C4-2B (cell line): ENCODE measurements at regions not wholly inside any gene's neighbourhood (a gene's known extent, or its start where the extent isn't known, plus 50 kb on each side); places are given as distances from the start of the nearest gene placed in this dataset.

Experiments
- H3K27ac ChIP-seq: fragments of 450-650 bp; 2 replicates; pipeline ENCODE4 v1.5.1; 2017
- CTCF ChIP-seq: fragments of 450-650 bp; conservative IDR thresholded peaks from 2 replicates; pipeline ENCODE4 v1.5.1; 2017; ENCODE audit warnings: mild to moderate bottlenecking
- ZFX ChIP-seq: fragments of 450-650 bp; IDR thresholded peaks from 2 replicates; pipeline ENCODE4 v1.6.1; 2017

GRCh38 chr1:209429611-209430010 is 153.9 kb upstream of the CAMK1G start:
- no peak overlapping the region for H3K27ac ChIP-seq
- no peak for TF ChIP-seq ZFX
- no peak for TF ChIP-seq CTCF

- TF ChIP-seq ZFX: no peak
- TF ChIP-seq CTCF: no peak
- H3K27ac ChIP-seq: no peak overlapping the region
These were observed 153.4 kb upstream of the CAMK1G start for GRCh38 chr1:209430107-209430506.

- no peak overlapping the region for H3K27ac ChIP-seq
These were observed 152.7 kb upstream of the CAMK1G start for GRCh38 chr1:209430821-209431259.

GRCh38 chr1:209431402-209431801 is 152.1 kb upstream of the CAMK1G start:
- H3K27ac ChIP-seq: no peak overlapping the region

More at GRCh38 chr1:209430821-209431259, 152.7 kb upstream of the CAMK1G start:
- TF ChIP-seq CTCF (no peak), ZFX (no peak)

GRCh38 chr1:209431813-209432442 is 151.6 kb upstream of the CAMK1G start:
- no peak for TF ChIP-seq CTCF
- no peak for TF ChIP-seq ZFX
- H3K27ac ChIP-seq: no peak overlapping the region

More at GRCh38 chr1:209431402-209431801, 152.1 kb upstream of the CAMK1G start:
- TF ChIP-seq ZFX (no peak), CTCF (no peak)

- TF ChIP-seq ZFX: no peak
- no peak for TF ChIP-seq CTCF
- H3K27ac ChIP-seq: no peak overlapping the region
These were observed 151.1 kb upstream of the CAMK1G start for GRCh38 chr1:209432443-209432825.

GRCh38 chr1:209433649-209434031 is 149.9 kb upstream of the CAMK1G start:
- no peak overlapping the region for H3K27ac ChIP-seq
- no peak for TF ChIP-seq CTCF
- no peak for TF ChIP-seq ZFX
